ENCODE measurements at regions not wholly inside any gene's neighbourhood (a gene's known extent, or its start where the extent isn't known, plus 50 kb on each side); places are given as distances from the start of the nearest gene placed in this dataset.

- no peaks in the 10 kb centered on the region for H3K9me3 ChIP-seq (ENCODE audit: low read depth, low read length, poor library complexity, severe bottlenecking)
- intact Hi-C loops (cut with micrococcal nuclease; ENCODE audit: unreplicated experiment), result loop anchor here (2.0 kb wide), 1 partner anchor 55 kb away; no protein-coding TSS in a partner anchor
- H3K27ac ChIP-seq (ENCODE audit: low read depth, low read length, poor library complexity, severe bottlenecking), result peak overlapping the region; percentile 58
- DNase-seq (ENCODE audit: low spot score), result no peak
- TF ChIP-seq EZH2 (IDR thresholded peaks at IDR 0.05; ENCODE audit: borderline replicate concordance, low read depth, low read length, poor library complexity, severe bottlenecking) (no peak), CTCF (conservative IDR thresholded peaks at IDR 0.05; ENCODE audit: low read depth, low read length) (no peak)
- no TSS peak for BruUV-seq (replicated peaks)
- ChIA-PET POLR2A (ENCODE audit: low non-redundant PET) (no interaction called here), CTCF (no interaction called here)
- H3K4me3 ChIP-seq (ENCODE audit: low read depth, low read length, poor library complexity, severe bottlenecking), result peak overlapping the region; percentile 77
- H3K27me3 ChIP-seq (replicated peaks; ENCODE audit: insufficient read depth, low read depth, low read length, poor library complexity), result no peaks in the 10 kb centered on the region
- H3K36me3 ChIP-seq (ENCODE audit: insufficient read depth, low read length, poor library complexity, severe bottlenecking), result no peaks in the 10 kb centered on the region
- H3K4me1 ChIP-seq (ENCODE audit: insufficient read depth, low read length, poor library complexity, severe bottlenecking), result peaks cover 21% of the 10 kb centered on the region
Observed at GRCh38 chr7:25949736-25950487, 202.1 kb upstream of the NFE2L3 start.

- DNase-seq (ENCODE audit: low spot score), result peak; percentile 96
- POLR2A ChIA-PET (ENCODE audit: low non-redundant PET), result interaction anchor here (0.7 kb wide), 1 partner anchor 57 kb away, joined by 6 read pairs; no protein-coding TSS in a partner anchor
Observed at GRCh38 chr7:25950488-25951413, 201.2 kb upstream of the NFE2L3 start.

More at GRCh38 chr7:25950488-25951413, 201.2 kb upstream of the NFE2L3 start:
- TF ChIP-seq CTCF (conservative IDR thresholded peaks at IDR 0.05; ENCODE audit: low read depth, low read length) (no peak), EZH2 (IDR thresholded peaks at IDR 0.05; ENCODE audit: borderline replicate concordance, low read depth, low read length, poor library complexity, severe bottlenecking) (no peak)
- Histone ChIP-seq H3K27me3 (replicated peaks; ENCODE audit: insufficient read depth, low read depth, low read length, poor library complexity) (no peaks in the 10 kb centered on the region), H3K4me1 (ENCODE audit: insufficient read depth, low read length, poor library complexity, severe bottlenecking) (peaks cover 13% of the 10 kb centered on the region), H3K9me3 (ENCODE audit: low read depth, low read length, poor library complexity, severe bottlenecking) (no peaks in the 10 kb centered on the region), H3K36me3 (ENCODE audit: insufficient read depth, low read length, poor library complexity, severe bottlenecking) (no peaks in the 10 kb centered on the region), H3K4me3 (ENCODE audit: low read depth, low read length, poor library complexity, severe bottlenecking) (peak overlapping the region; percentile 77), H3K27ac (ENCODE audit: low read depth, low read length, poor library complexity, severe bottlenecking) (peak overlapping the region; percentile 58)
- no TSS peak for BruUV-seq (replicated peaks)
- CTCF ChIA-PET, result no interaction called here
- intact Hi-C loops (cut with micrococcal nuclease; ENCODE audit: unreplicated experiment), result loop anchor here (2.0 kb wide), 1 partner anchor 56 kb away; no protein-coding TSS in a partner anchor
